ENCODE measurements at regions not wholly inside any gene's neighbourhood (a gene's known extent, or its start where the extent isn't known, plus 50 kb on each side); places are given as distances from the start of the nearest gene placed in this dataset.

DNA sequence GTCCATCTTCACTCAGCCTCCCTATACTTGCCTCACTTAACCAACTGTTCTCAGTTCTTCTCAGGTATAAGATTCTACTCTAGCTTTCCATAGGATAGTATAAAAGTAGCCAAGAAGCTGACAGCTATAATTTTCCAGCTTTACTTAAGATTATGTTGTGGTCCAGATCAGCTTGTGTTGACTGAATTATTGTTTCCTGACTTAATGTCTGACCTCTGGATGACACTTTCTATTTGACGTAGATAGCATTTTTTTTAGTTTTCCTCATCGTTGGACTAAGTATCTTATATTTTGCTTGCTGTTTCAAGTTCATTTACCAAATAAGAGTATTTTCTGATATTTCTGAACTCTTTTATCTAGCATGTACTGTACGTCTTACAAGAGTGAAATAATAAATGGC, 1272.5 kb upstream of the CDH2 start:
- Histone ChIP-seq H3K9ac (ENCODE audit: low read depth, low read length, poor library complexity, severe bottlenecking) (no peak overlapping the region), H3F3A (ENCODE audit: low read depth) (no peaks in the 10 kb centered on the region), H3K9me2 (replicated peaks; ENCODE audit: low read depth, low read length) (no peaks in the 10 kb centered on the region), H3K4me3 (ENCODE audit: low read length, poor library complexity, severe bottlenecking) (no peak overlapping the region), H3K4me1 (ENCODE audit: insufficient read depth, low read length, poor library complexity, severe bottlenecking) (no peaks in the 10 kb centered on the region), H3K79me2 (ENCODE audit: insufficient read depth, low read length) (no peaks in the 10 kb centered on the region), H3K9me3 (ENCODE audit: insufficient read depth, low read depth, low read length) (no peaks in the 10 kb centered on the region), H4K20me1 (ENCODE audit: insufficient read depth, low read length, poor library complexity, severe bottlenecking) (no peaks in the 10 kb centered on the region), H3K27me3 (ENCODE audit: insufficient read depth, low read length, poor library complexity, severe bottlenecking) (no peaks in the 10 kb centered on the region), H3K4me2 (ENCODE audit: low read depth, low read length, poor library complexity, severe bottlenecking) (no peak overlapping the region), H2AFZ (ENCODE audit: low read length) (no peak overlapping the region), H3K36me3 (ENCODE audit: insufficient read depth, low read length) (no peaks in the 10 kb centered on the region)
- no peak for TF ChIP-seq EZH2phosphoT487 (IDR thresholded peaks at IDR 0.05; ENCODE audit: borderline replicate concordance)
- TF ChIP-seq, protein P1, sequence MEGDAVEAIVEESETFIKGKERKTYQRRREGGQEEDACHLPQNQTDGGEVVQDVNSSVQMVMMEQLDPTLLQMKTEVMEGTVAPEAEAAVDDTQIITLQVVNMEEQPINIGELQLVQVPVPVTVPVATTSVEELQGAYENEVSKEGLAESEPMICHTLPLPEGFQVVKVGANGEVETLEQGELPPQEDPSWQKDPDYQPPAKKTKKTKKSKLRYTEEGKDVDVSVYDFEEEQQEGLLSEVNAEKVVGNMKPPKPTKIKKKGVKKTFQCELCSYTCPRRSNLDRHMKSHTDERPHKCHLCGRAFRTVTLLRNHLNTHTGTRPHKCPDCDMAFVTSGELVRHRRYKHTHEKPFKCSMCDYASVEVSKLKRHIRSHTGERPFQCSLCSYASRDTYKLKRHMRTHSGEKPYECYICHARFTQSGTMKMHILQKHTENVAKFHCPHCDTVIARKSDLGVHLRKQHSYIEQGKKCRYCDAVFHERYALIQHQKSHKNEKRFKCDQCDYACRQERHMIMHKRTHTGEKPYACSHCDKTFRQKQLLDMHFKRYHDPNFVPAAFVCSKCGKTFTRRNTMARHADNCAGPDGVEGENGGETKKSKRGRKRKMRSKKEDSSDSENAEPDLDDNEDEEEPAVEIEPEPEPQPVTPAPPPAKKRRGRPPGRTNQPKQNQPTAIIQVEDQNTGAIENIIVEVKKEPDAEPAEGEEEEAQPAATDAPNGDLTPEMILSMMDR (conservative IDR thresholded peaks at IDR 0.05; ENCODE audit: low read length) = no peak

DNA sequence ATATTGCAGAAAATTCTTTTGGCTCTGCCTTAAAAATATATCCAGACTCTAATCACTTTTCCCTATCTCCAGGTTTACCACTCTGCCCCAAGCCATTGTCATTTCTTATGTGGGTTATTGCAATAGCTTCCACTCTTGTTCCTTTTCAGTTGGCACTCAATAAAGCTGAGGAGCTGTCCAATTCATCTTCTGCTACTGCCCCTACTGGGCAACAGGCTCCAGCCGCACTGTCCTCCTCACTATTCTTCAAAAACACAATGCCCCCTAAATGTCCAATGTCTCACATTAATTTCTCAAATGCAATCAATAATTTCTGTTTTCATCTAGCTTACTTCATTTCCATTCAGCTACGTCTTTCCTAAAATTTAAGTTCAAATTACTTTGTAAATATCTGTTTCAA, 1262.5 kb upstream of the CDH2 start:
- Histone ChIP-seq H3F3A (ENCODE audit: low read depth) (no peaks in the 10 kb centered on the region), H3K79me2 (ENCODE audit: insufficient read depth, low read length) (no peaks in the 10 kb centered on the region), H3K4me1 (ENCODE audit: insufficient read depth, low read length, poor library complexity, severe bottlenecking) (no peaks in the 10 kb centered on the region), H3K9ac (ENCODE audit: low read depth, low read length, poor library complexity, severe bottlenecking) (no peak overlapping the region), H3K27me3 (ENCODE audit: insufficient read depth, low read length, poor library complexity, severe bottlenecking) (no peaks in the 10 kb centered on the region), H3K9me3 (ENCODE audit: insufficient read depth, low read depth, low read length) (no peaks in the 10 kb centered on the region; the same call in 1 of the 2 replicates), H3K4me3 (ENCODE audit: low read length, poor library complexity, severe bottlenecking) (no peak overlapping the region), H3K9me2 (replicated peaks; ENCODE audit: low read depth, low read length) (no peaks in the 10 kb centered on the region), H3K36me3 (ENCODE audit: insufficient read depth, low read length) (no peaks in the 10 kb centered on the region), H2AFZ (ENCODE audit: low read length) (no peak overlapping the region), H3K4me2 (ENCODE audit: low read depth, low read length, poor library complexity, severe bottlenecking) (no peak overlapping the region), H4K20me1 (ENCODE audit: insufficient read depth, low read length, poor library complexity, severe bottlenecking) (no peaks in the 10 kb centered on the region)
- TF ChIP-seq, protein P1 (conservative IDR thresholded peaks at IDR 0.05; ENCODE audit: low read length) = no peak
- no peak for TF ChIP-seq EZH2phosphoT487 (IDR thresholded peaks at IDR 0.05; ENCODE audit: borderline replicate concordance)

DNA sequence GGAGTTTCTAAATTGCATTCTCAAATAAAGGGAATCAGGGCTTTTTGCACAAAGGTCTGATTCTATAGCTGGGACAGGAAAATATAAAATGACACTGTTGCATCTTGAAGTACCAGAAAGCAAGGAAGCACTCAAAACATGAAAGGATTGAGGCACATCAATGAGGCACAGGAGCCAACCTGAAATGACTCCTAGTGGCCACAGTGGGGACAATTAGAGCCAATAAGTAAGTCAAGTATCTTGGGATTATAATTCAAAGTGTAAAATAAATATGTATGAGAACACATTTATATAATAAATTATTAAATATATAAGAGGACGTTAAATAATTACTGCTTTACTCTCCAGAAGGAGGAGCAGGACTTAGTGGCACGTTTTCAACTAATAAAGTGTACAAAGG, 1259.5 kb upstream of the CDH2 start:
- no peaks in the 10 kb centered on the region for H3K27me3 ChIP-seq (ENCODE audit: insufficient read depth, low read length, poor library complexity, severe bottlenecking)
- H3K79me2 ChIP-seq (ENCODE audit: insufficient read depth, low read length) = no peaks in the 10 kb centered on the region
- H2AFZ ChIP-seq (ENCODE audit: low read length) = no peak overlapping the region
- no peaks in the 10 kb centered on the region for H3K4me1 ChIP-seq (ENCODE audit: insufficient read depth, low read length, poor library complexity, severe bottlenecking)
- no peak overlapping the region for H3K9ac ChIP-seq (ENCODE audit: low read depth, low read length, poor library complexity, severe bottlenecking)
- H3K36me3 ChIP-seq (ENCODE audit: insufficient read depth, low read length) = no peaks in the 10 kb centered on the region
- no peaks in the 10 kb centered on the region; the same call in 1 of the 2 replicates for H3K9me3 ChIP-seq (ENCODE audit: insufficient read depth, low read depth, low read length)
- no peak overlapping the region for H3K4me2 ChIP-seq (ENCODE audit: low read depth, low read length, poor library complexity, severe bottlenecking)
- H3K9me2 ChIP-seq (replicated peaks; ENCODE audit: low read depth, low read length) = no peaks in the 10 kb centered on the region
- no peaks in the 10 kb centered on the region for H3F3A ChIP-seq (ENCODE audit: low read depth)
- TF ChIP-seq, protein P1 (conservative IDR thresholded peaks at IDR 0.05; ENCODE audit: low read length) = no peak
- TF ChIP-seq EZH2phosphoT487 (IDR thresholded peaks at IDR 0.05; ENCODE audit: borderline replicate concordance) = no peak
- no peak overlapping the region for H3K4me3 ChIP-seq (ENCODE audit: low read length, poor library complexity, severe bottlenecking)
- no peaks in the 10 kb centered on the region for H4K20me1 ChIP-seq (ENCODE audit: insufficient read depth, low read length, poor library complexity, severe bottlenecking)
